GM19035 (cell line): ENCODE measurements at regions not wholly inside any gene's neighbourhood (a gene's known extent, or its start where the extent isn't known, plus 50 kb on each side); places are given as distances from the start of the nearest gene placed in this dataset.

Experiments
- ATAC-seq: cut with Tn5 transposase; IDR thresholded peaks from one replicate; pipeline ENCODE4 v1.9.1; 2021; ENCODE audit not compliant: unreplicated experiment

GRCh38 chr11:92423115-92424034, 198.8 kb downstream of the FAT3 start:
- no peak for ATAC-seq

GRCh38 chr11:92424281-92424680, 199.7 kb downstream of the FAT3 start:
- no peak for ATAC-seq

- ATAC-seq = no peak
These were observed 200.5 kb downstream of the FAT3 start for GRCh38 chr11:92425127-92425526.

GRCh38 chr11:92432515-92432914, 207.9 kb downstream of the FAT3 start:
- ATAC-seq = no peak

- ATAC-seq = no peak
These were observed 211.7 kb downstream of the FAT3 start for GRCh38 chr11:92436034-92436920.

- ATAC-seq = no peak
These were observed 214.5 kb downstream of the FAT3 start for GRCh38 chr11:92439133-92439532.

GRCh38 chr11:92440701-92441442, 216.3 kb downstream of the FAT3 start:
- no peak for ATAC-seq

- no peak for ATAC-seq
These were observed 216.8 kb downstream of the FAT3 start for GRCh38 chr11:92441443-92441726.

- no peak for ATAC-seq
These were observed 218.6 kb downstream of the FAT3 start for GRCh38 chr11:92443199-92443598.

GRCh38 chr11:92447586-92447985, 223.0 kb downstream of the FAT3 start:
- ATAC-seq = no peak

GRCh38 chr11:92449222-92449621, 224.6 kb downstream of the FAT3 start:
- ATAC-seq = no peak

GRCh38 chr11:92449780-92450179, 225.2 kb downstream of the FAT3 start:
- ATAC-seq = no peak

- ATAC-seq = no peak
These were observed 226.4 kb downstream of the FAT3 start for GRCh38 chr11:92451063-92451462.

GRCh38 chr11:92453055-92453454, 228.4 kb downstream of the FAT3 start:
- ATAC-seq = no peak

GRCh38 chr11:92455210-92455790, 230.7 kb downstream of the FAT3 start:
- no peak for ATAC-seq

- ATAC-seq = no peak
These were observed 232.6 kb downstream of the FAT3 start for GRCh38 chr11:92457250-92457649.

- ATAC-seq = no peak
These were observed 233.9 kb downstream of the FAT3 start for GRCh38 chr11:92458486-92458885.

GRCh38 chr11:92460213-92460612, 235.6 kb downstream of the FAT3 start:
- ATAC-seq = no peak

- ATAC-seq = no peak
These were observed 236.8 kb downstream of the FAT3 start for GRCh38 chr11:92461447-92461846.

- no peak for ATAC-seq
These were observed 238.2 kb downstream of the FAT3 start for GRCh38 chr11:92462821-92463220.

GRCh38 chr11:92464822-92465221, 240.2 kb downstream of the FAT3 start:
- ATAC-seq = no peak
